GM12872 (cell line): ENCODE measurements at regions not wholly inside any gene's neighbourhood (a gene's known extent, or its start where the extent isn't known, plus 50 kb on each side); places are given as distances from the start of the nearest gene placed in this dataset.
A peak's percentile ranks its signal among the peaks of the same experiment; 100 is the strongest.

Experiments used
- CTCF ChIP-seq: IDR thresholded peaks from 3 replicates; pipeline ENCODE4 v1.5.1; 2011; ENCODE audit warnings: low read depth, mild to moderate bottlenecking, low read length, moderate library complexity; ENCODE audit not compliant: insufficient read depth

- no peak for TF ChIP-seq CTCF
Observed at GRCh38 chr1:204760350-204760749, 74.8 kb upstream of the LRRN2 start.

GRCh38 chr1:204760757-204761156 lies 75.2 kb upstream of the LRRN2 start:
- TF ChIP-seq CTCF = no peak

GRCh38 chr1:204763773-204764427 lies 78.4 kb upstream of the LRRN2 start:
- TF ChIP-seq CTCF = peak; percentile 92

GRCh38 chr1:204769997-204770396 lies 84.5 kb upstream of the LRRN2 start:
- no peak for TF ChIP-seq CTCF

- TF ChIP-seq CTCF = no peak
Observed at GRCh38 chr1:204771358-204771757, 85.8 kb upstream of the LRRN2 start.

GRCh38 chr1:204773246-204773645 lies 87.7 kb upstream of the LRRN2 start:
- TF ChIP-seq CTCF = no peak

GRCh38 chr1:204775546-204775945 lies 90.0 kb upstream of the LRRN2 start:
- no peak for TF ChIP-seq CTCF
